IMR-90 (cell line): ENCODE measurements at regions not wholly inside any gene's neighbourhood (a gene's known extent, or its start where the extent isn't known, plus 50 kb on each side); places are given as distances from the start of the nearest gene placed in this dataset.

Experiments used
- ATAC-seq: fragments of 200-7000 bp; cut with Tn5 transposase; 2 replicates; pipeline ENCODE4 v1.9.1; 2020; ENCODE audit warnings: low read depth, mild to moderate bottlenecking, moderate library complexity
- BruUV-seq: library from RNA; stranded (reverse); fragments of 400-500 nt; replicated peaks from 2 replicates; lab custom pipeline; 2021; lab: Mats Ljungman, UMichigan
- CTCF ChIA-PET: fragments of 300-600 bp; formaldehyde crosslinking; extraction: SDS; loops from one replicate; lab custom pipeline; 2021; ENCODE audit warnings: antibody characterized with exemption; lab: Yijun Ruan, JAX
- POLR2A ChIA-PET: fragments of 300-600 bp; sonication (Branson Sonifier 250); formaldehyde crosslinking; loops from one replicate; lab custom pipeline; 2022; ENCODE audit warnings: antibody characterized with exemption; ENCODE audit not compliant: unreplicated experiment; lab: Charles Lee
- DNase-seq: peaks from one replicate; pipeline ENCODE4 v3.0.0; 2013
- H2AFZ ChIP-seq: replicated peaks from 2 replicates; pipeline ENCODE3; 2013; ENCODE audit warnings: low read length, mild to moderate bottlenecking; ENCODE audit not compliant: poor library complexity
- H2AK5ac ChIP-seq: 2 replicates; pipeline ENCODE4 v1.6.1; 2013; ENCODE audit warnings: low read depth, low read length, inconsistent platforms
- H2AK9ac ChIP-seq: replicated peaks from 2 replicates; pipeline ENCODE3; 2013; ENCODE audit warnings: mild to moderate bottlenecking, low read depth, low read length, moderate library complexity; ENCODE audit not compliant: poor library complexity
- H2BK120ac ChIP-seq: 2 replicates; pipeline ENCODE4 v1.6.1; 2013; ENCODE audit warnings: low read depth, low read length, inconsistent platforms
- H2BK15ac ChIP-seq: 3 replicates; pipeline ENCODE4 v1.6.1; 2013; ENCODE audit warnings: low read depth, low read length, inconsistent platforms
- H2BK20ac ChIP-seq: 2 replicates; pipeline ENCODE4 v1.6.1; 2013; ENCODE audit warnings: low read depth, mild to moderate bottlenecking, inconsistent platforms, low read length, moderate library complexity
- H2BK5ac ChIP-seq: 2 replicates; pipeline ENCODE4 v1.6.1; 2013; ENCODE audit warnings: mild to moderate bottlenecking, low read depth, low read length, inconsistent platforms; ENCODE audit not compliant: poor library complexity, severe bottlenecking
- H3K14ac ChIP-seq: replicated peaks from 2 replicates; pipeline ENCODE4 v1.6.1; 2013; ENCODE audit warnings: low read depth, low read length, inconsistent platforms
- H3K18ac ChIP-seq: 2 replicates; pipeline ENCODE4 v1.6.1; 2013; ENCODE audit warnings: low read depth, low read length, control low read depth
- H3K23ac ChIP-seq: 2 replicates; pipeline ENCODE4 v1.6.1; 2013; ENCODE audit warnings: low read depth, low read length, inconsistent platforms
- H3K27ac ChIP-seq: 2 replicates; pipeline ENCODE4 v1.5.1; 2013; ENCODE audit warnings: mild to moderate bottlenecking, control low read depth, low read length; ENCODE audit not compliant: insufficient read depth
- H3K27me3 ChIP-seq: 2 replicates; pipeline ENCODE4 v1.6.1; 2013; ENCODE audit warnings: low read length; ENCODE audit not compliant: control insufficient read depth, insufficient read depth
- H3K36me3 ChIP-seq: 2 replicates; pipeline ENCODE4 v1.6.1; 2013; ENCODE audit warnings: low read length, mixed read lengths; ENCODE audit not compliant: control insufficient read depth, insufficient read depth
- H3K4ac ChIP-seq: 2 replicates; pipeline ENCODE4 v1.6.1; 2013; ENCODE audit warnings: low read depth, low read length, inconsistent platforms
- H3K4me1 ChIP-seq: 2 replicates; pipeline ENCODE4 v1.6.1; 2013; ENCODE audit warnings: low read length, mixed read lengths; ENCODE audit not compliant: control insufficient read depth, insufficient read depth
- H3K4me2 ChIP-seq: 2 replicates; pipeline ENCODE4 v1.6.1; 2013; ENCODE audit warnings: low read depth, mild to moderate bottlenecking, control low read depth, low read length, moderate library complexity
- H3K4me3 ChIP-seq: 2 replicates; pipeline ENCODE4 v1.5.1; 2013; ENCODE audit warnings: low read depth, mild to moderate bottlenecking, control low read depth, low read length, moderate library complexity; ENCODE audit not compliant: insufficient read depth
- H3K56ac ChIP-seq: 2 replicates; pipeline ENCODE4 v1.6.1; 2013; ENCODE audit warnings: low read length, inconsistent platforms; ENCODE audit not compliant: insufficient read depth; ENCODE audit errors: extremely low read depth
- H3K79me1 ChIP-seq, 2 experiments: 2 replicates each; pipeline ENCODE4 v1.6.1; 2013; ENCODE audit warnings: low read length in 2 of 2, inconsistent platforms in 1 of 2, low read depth in 1 of 2
- H3K9ac ChIP-seq: 2 replicates; pipeline ENCODE4 v1.6.1; 2013; ENCODE audit warnings: low read depth, low read length, control low read depth
- H3K9me1 ChIP-seq: 2 replicates; pipeline ENCODE4 v1.6.1; 2013; ENCODE audit warnings: low read length, inconsistent platforms; ENCODE audit not compliant: insufficient read depth
- H3K9me3 ChIP-seq: 2 replicates; pipeline ENCODE4 v1.6.1; 2013; ENCODE audit warnings: low read length; ENCODE audit not compliant: control insufficient read depth, insufficient read depth
- H4K20me1 ChIP-seq: 2 replicates; pipeline ENCODE4 v1.6.1; 2013; ENCODE audit warnings: low read length, inconsistent platforms; ENCODE audit not compliant: insufficient read depth
- H4K5ac ChIP-seq: 2 replicates; pipeline ENCODE4 v1.6.1; 2013; ENCODE audit warnings: mild to moderate bottlenecking, low read depth, low read length, control low read depth
- H4K8ac ChIP-seq, 2 experiments: 2 replicates each; pipeline ENCODE4 v1.6.1; 2013; ENCODE audit warnings: low read depth in 2 of 2, low read length in 2 of 2, control low read depth in 1 of 2, inconsistent platforms in 1 of 2
- H4K91ac ChIP-seq: 2 replicates; pipeline ENCODE4 v1.6.1; 2013; ENCODE audit warnings: low read depth, low read length, inconsistent platforms; ENCODE audit not compliant: insufficient read depth
- CEBPB ChIP-seq: IDR thresholded peaks from 2 replicates; pipeline ENCODE4 v1.6.1; 2012; ENCODE audit warnings: low read depth, low read length, improper control_type of control experiment
- FOS ChIP-seq: fragments of 150-350 bp; IDR thresholded peaks from 2 replicates; pipeline ENCODE4 v1.6.1; 2016; ENCODE audit warnings: low read depth, low read length
- MAFK ChIP-seq: IDR thresholded peaks from 2 replicates; pipeline ENCODE4 v1.6.1; 2012; ENCODE audit warnings: low read depth, low read length, improper control_type of control experiment
- MAZ ChIP-seq: IDR thresholded peaks from 2 replicates; pipeline ENCODE4 v1.6.1; 2012; ENCODE audit warnings: low read depth, mild to moderate bottlenecking, low read length, improper control_type of control experiment, moderate library complexity, borderline replicate concordance
- MXI1 ChIP-seq: IDR thresholded peaks from 2 replicates; pipeline ENCODE4 v1.6.1; 2012; ENCODE audit warnings: low read depth, mild to moderate bottlenecking, low read length, moderate library complexity, borderline replicate concordance
- NFE2L2 ChIP-seq: fragments of 150-350 bp; IDR thresholded peaks from 2 replicates; pipeline ENCODE4 v1.6.1; 2016; ENCODE audit warnings: low read depth, mild to moderate bottlenecking, low read length
- POLR2A ChIP-seq: IDR thresholded peaks from 2 replicates; pipeline ENCODE4 v1.6.1; 2012; ENCODE audit warnings: mild to moderate bottlenecking, low read depth, low read length
- RAD21 ChIP-seq: IDR thresholded peaks from 2 replicates; pipeline ENCODE4 v1.6.1; 2012; ENCODE audit warnings: low read length, improper control_type of control experiment
- RFX5 ChIP-seq: IDR thresholded peaks from 2 replicates; pipeline ENCODE4 v1.8.0; 2012; ENCODE audit warnings: low read depth, mild to moderate bottlenecking, low read length, moderate library complexity
- SMC3 ChIP-seq: fragments of 150-350 bp; IDR thresholded peaks from 2 replicates; pipeline ENCODE4 v1.6.1; 2016; ENCODE audit warnings: low read depth, mild to moderate bottlenecking, antibody characterized with exemption, low read length, moderate library complexity
- WGBS, 2 experiments: methylation state at CpG; one replicate each; pipeline versions ENCODE4 v1.1.5 to v1.1.7; 2013; ENCODE audit warnings: missing lambda C conversion rate in 2 of 2; ENCODE audit not compliant: insufficient read length in 1 of 2; ENCODE audit errors: extremely low coverage in 2 of 2; 5-methylcytosine and 5-hydroxymethylcytosine counted together
- dilution Hi-C: fragments of 300-500 bp; cut with HindIII; formaldehyde crosslinking; loops from one replicate; pipeline ENCODE4 v1.14.3; 2018; ENCODE audit warnings: low sequenced_read_pairs; ENCODE audit not compliant: unreplicated experiment
- in situ Hi-C: fragments of 300-500 bp; cut with MboI; formaldehyde crosslinking; loops from 3 replicates; pipeline ENCODE4 v1.14.3; 2019; ENCODE audit warnings: low sequenced_read_pairs, inconsistent platforms, mixed read lengths
- intact Hi-C: fragments of 100-400 bp; cut with micrococcal nuclease; formaldehyde crosslinking; loops from 2 replicates; pipeline ENCODE4 v1.10.0; 2022
- TF ChIP-seq, protein P1 (sequence below): conservative IDR thresholded peaks from 2 replicates; pipeline ENCODE4 v1.5.1; 2012; ENCODE audit warnings: mild to moderate bottlenecking, low read depth, low read length, improper control_type of control experiment
- TF ChIP-seq, protein P2 (sequence below): fragments of 150-350 bp; IDR thresholded peaks from 2 replicates; pipeline ENCODE4 v1.6.1; 2016; ENCODE audit warnings: low read depth, mild to moderate bottlenecking, low read length, moderate library complexity, borderline replicate concordance
- TF ChIP-seq, protein P3 (sequence below): fragments of 150-350 bp; IDR thresholded peaks from 2 replicates; pipeline ENCODE4 v1.6.1; 2017; ENCODE audit warnings: mild to moderate bottlenecking, antibody characterized with exemption, low read length, low read depth

DNA sequence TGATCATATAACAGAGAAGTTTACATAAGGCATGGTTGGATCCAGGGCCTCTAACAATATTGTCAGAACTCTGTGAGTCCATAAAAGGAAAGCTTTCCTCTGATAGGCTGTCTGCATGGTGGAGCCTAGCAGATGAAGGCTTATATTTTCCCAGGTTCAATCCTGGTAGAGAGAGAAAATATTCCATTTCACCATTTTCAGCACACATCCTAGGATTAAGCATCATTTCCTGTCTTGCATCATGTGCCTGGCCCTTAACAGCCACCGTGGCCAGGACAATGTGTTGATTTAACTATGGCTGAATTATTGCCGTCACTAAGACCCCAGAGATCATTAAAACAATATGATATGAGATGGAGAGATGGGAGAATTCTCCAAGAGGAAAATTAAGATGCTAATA lies 90.9 kb upstream of the GRIA1 start:
- Histone ChIP-seq H4K91ac (no peak overlapping the region), H3K56ac (no peak overlapping the region), H3K9me3 (0 out of 2 replicates have a peak, but pooled peaks cover 2% of the 10 kb centered on the region), H3K4me3 (no peak overlapping the region), H3K79me1 (no peaks in the 10 kb centered on the region), H2AK9ac (no peak overlapping the region), H2AK5ac (no peak overlapping the region), H4K8ac (no peak overlapping the region), H3K9ac (no peak overlapping the region), H3K23ac (no peak overlapping the region), H4K5ac (no peak overlapping the region), H2BK120ac (no peak overlapping the region), H3K27ac (no peak overlapping the region), H3K4me2 (no peak overlapping the region), H2BK20ac (no peak overlapping the region), H3K14ac (no peak overlapping the region), H3K27me3 (no peaks in the 10 kb centered on the region), H3K18ac (no peak overlapping the region), H3K4ac (no peak overlapping the region), H3K4me1 (no peaks in the 10 kb centered on the region), H3K9me1 (no peaks in the 10 kb centered on the region), H2BK15ac (no peak overlapping the region), H3K36me3 (no peaks in the 10 kb centered on the region), H2AFZ (no peak overlapping the region), H4K20me1 (no peaks in the 10 kb centered on the region), H2BK5ac (no peak overlapping the region)
- DNase-seq (no peak), ATAC-seq (no peak)
- WGBS, 2 experiments, result no CpG with 5 or more reads among the region's 2 CpGs
- intact Hi-C loops (no loop called here), in situ Hi-C loops (no loop called here), dilution Hi-C loops (no loop called here)
- CTCF ChIA-PET, result no interaction called here
- POLR2A ChIA-PET, result no interaction called here
- BruUV-seq, result no TSS peak
- no peak for TF ChIP-seq MXI1
- TF ChIP-seq RFX5, result no peak
- TF ChIP-seq MAZ, result no peak
- TF ChIP-seq FOS, result no peak
- TF ChIP-seq RAD21, result no peak
- TF ChIP-seq POLR2A, result no peak
- TF ChIP-seq NFE2L2, result no peak
- TF ChIP-seq, protein P1, sequence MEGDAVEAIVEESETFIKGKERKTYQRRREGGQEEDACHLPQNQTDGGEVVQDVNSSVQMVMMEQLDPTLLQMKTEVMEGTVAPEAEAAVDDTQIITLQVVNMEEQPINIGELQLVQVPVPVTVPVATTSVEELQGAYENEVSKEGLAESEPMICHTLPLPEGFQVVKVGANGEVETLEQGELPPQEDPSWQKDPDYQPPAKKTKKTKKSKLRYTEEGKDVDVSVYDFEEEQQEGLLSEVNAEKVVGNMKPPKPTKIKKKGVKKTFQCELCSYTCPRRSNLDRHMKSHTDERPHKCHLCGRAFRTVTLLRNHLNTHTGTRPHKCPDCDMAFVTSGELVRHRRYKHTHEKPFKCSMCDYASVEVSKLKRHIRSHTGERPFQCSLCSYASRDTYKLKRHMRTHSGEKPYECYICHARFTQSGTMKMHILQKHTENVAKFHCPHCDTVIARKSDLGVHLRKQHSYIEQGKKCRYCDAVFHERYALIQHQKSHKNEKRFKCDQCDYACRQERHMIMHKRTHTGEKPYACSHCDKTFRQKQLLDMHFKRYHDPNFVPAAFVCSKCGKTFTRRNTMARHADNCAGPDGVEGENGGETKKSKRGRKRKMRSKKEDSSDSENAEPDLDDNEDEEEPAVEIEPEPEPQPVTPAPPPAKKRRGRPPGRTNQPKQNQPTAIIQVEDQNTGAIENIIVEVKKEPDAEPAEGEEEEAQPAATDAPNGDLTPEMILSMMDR, result no peak
- TF ChIP-seq, protein P2, sequence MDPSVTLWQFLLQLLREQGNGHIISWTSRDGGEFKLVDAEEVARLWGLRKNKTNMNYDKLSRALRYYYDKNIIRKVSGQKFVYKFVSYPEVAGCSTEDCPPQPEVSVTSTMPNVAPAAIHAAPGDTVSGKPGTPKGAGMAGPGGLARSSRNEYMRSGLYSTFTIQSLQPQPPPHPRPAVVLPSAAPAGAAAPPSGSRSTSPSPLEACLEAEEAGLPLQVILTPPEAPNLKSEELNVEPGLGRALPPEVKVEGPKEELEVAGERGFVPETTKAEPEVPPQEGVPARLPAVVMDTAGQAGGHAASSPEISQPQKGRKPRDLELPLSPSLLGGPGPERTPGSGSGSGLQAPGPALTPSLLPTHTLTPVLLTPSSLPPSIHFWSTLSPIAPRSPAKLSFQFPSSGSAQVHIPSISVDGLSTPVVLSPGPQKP, result no peak
- TF ChIP-seq MAFK, result no peak
- no peak for TF ChIP-seq SMC3
- TF ChIP-seq, protein P3, sequence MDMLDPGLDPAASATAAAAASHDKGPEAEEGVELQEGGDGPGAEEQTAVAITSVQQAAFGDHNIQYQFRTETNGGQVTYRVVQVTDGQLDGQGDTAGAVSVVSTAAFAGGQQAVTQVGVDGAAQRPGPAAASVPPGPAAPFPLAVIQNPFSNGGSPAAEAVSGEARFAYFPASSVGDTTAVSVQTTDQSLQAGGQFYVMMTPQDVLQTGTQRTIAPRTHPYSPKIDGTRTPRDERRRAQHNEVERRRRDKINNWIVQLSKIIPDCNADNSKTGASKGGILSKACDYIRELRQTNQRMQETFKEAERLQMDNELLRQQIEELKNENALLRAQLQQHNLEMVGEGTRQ, result no peak
- no peak for TF ChIP-seq CEBPB
